ENCODE measurements at regions not wholly inside any gene's neighbourhood (a gene's known extent, or its start where the extent isn't known, plus 50 kb on each side); places are given as distances from the start of the nearest gene placed in this dataset.

GRCh38 chr5:168184103-168184502, 107.3 kb upstream of the WWC1 start:
- no peak for DNase-seq (ENCODE audit: low read depth in 3 of 3)

DNA sequence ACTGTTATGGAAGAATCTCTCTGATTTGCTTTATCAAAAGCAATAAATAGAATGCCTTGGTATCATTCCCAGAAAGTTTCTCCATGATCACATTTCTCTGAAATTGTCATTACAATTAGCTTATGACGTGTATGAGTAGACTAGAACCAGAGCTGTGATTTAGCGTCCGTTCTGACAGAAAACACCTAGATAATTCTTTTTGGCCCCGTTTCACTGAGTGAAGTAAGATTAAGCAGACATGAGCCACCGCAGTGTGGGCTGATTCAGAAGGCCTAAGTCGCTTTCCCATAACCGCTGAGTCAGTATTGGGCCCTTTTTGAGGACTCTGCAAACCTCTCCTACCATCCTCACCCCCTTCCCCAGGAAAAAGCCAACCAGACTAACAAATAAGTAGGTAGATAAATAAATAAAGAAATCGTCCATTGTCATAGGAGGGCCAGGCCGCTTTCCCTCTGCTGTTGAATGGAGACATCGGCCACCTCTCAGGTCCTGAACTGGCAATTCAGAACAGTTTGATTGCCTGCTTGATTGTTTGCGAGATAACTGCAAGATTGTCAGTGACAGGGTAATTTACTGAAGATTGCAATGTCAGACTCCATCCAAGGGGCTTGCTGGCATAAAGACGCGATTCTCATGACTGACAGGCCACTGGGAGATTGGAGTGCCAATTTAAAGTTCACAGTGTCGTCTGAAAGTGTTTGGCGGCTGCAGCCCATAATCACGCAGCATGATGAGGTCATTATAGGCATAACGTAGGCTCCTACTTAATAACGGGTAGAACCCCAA, 105.0 kb upstream of the WWC1 start:
- no peak for DNase-seq (ENCODE audit: low read depth in 3 of 3)

GRCh38 chr5:168187614-168188013, 103.8 kb upstream of the WWC1 start:
- DNase-seq (ENCODE audit: low read depth in 3 of 3) = no peak

DNA sequence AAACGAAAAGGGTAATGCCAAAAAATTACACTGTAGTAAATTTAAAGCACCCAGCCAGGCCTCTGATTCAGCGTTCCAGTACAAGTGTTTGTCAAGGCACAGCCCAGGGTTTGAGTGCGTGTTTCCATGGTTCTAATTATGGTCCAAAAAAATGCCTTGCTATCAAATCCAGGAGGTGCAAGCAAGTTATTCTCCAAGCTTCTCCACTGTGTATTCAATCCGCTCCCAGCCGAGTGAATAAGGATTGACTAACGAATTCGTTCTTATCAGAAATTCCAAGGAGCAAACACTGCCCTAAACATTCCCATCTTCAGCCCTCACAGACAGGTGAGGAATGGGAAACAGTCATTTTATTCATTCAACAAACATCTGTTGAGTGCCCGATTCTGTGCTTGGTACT, 103.3 kb upstream of the WWC1 start:
- DNase-seq (ENCODE audit: low read depth in 3 of 3) = no peak

- DNase-seq (ENCODE audit: low read depth in 3 of 3) = no peak
Observed at GRCh38 chr5:168192120-168192519, 99.3 kb upstream of the WWC1 start.

GRCh38 chr5:168193493-168194250, 97.8 kb upstream of the WWC1 start:
- no peak for DNase-seq (ENCODE audit: low read depth in 3 of 3)

DNA sequence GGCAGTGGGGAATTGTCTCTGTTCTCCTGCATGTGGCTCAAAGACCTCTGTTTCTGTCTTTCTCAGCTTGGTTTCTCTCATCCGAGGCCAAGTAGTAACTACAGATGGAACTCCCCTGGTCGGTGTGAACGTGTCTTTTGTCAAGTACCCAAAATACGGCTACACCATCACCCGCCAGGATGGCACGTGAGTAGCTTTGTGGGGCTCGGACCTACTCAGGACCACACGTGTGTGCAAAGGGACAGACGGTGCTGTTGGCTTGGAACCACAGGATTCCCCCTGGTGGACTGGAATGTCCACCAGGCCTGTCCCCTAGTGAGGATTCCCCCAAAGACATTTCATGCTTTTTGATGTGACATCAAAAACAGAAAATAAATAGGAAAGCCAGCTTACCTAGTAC, 96.3 kb upstream of the WWC1 start:
- no peak for DNase-seq (ENCODE audit: low read depth in 3 of 3)

GRCh38 chr5:168198359-168198758, 93.1 kb upstream of the WWC1 start:
- DNase-seq (ENCODE audit: low read depth in 3 of 3) = no peak

DNA sequence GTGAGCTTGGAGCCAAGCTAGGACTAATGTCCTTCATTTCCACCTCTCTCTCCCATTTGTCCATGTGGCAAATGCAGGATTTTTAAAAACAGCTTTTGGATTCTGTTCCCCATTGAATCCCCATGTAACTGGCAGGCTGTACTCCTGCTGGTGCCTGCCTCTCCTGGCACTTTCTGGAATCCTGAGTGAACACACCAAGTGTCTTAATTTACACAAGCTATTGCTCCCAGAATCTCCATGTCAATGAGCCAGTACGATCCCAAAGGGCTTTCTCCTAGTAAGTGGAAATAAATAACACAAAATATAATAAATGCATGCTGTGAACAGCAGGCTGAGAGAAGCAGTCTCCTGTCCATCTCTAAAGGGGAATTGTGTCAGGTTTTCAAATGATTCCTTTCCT, 88.4 kb upstream of the WWC1 start:
- no peak for DNase-seq (ENCODE audit: low read depth in 3 of 3)

DNA sequence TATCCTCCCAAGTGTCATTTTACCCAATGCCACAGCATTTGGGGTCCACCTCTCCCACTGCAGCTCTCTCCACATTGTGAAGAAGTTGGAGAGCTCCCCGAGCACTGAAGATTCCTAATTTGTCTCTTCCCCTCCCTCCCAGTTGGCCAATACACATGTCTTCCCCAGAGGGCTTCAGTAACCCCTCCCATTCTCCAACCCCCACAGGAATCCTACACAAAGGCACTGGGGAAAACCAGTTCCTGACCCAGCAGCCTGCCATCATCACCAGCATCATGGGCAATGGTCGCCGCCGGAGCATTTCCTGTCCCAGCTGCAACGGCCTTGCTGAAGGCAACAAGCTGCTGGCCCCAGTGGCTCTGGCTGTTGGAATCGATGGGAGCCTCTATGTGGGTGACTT, 87.3 kb upstream of the WWC1 start:
- DNase-seq (ENCODE audit: low read depth in 3 of 3) = no peak

DNA sequence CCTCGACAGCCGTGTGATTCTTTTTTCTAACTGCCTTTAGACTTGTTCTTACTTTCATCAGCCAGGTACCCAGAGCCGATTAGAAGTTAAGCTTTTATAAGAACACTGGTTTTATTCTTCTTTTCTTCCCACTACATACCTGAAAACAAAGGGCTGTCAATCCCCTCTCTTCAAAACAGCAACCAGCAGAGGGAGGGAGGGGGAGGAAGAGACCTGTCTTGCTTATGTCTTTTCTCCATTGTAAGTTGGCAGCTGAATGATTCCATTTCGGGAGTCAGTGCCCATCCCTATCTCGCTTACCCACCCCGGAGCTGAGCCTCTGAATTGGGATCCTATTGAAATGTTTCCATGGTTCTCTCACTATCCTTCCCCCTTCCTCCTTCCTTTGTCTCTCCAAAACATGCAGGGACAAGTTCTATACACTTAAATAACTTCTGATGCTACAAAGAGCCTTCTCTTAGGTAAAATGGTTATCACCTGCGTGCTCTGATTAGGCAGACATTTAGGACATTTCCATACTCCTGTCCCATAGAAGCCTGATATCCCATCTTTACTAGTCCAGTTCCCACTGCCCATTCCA, 83.9 kb upstream of the WWC1 start:
- DNase-seq (ENCODE audit: low read depth in 3 of 3) = no peak

DNA sequence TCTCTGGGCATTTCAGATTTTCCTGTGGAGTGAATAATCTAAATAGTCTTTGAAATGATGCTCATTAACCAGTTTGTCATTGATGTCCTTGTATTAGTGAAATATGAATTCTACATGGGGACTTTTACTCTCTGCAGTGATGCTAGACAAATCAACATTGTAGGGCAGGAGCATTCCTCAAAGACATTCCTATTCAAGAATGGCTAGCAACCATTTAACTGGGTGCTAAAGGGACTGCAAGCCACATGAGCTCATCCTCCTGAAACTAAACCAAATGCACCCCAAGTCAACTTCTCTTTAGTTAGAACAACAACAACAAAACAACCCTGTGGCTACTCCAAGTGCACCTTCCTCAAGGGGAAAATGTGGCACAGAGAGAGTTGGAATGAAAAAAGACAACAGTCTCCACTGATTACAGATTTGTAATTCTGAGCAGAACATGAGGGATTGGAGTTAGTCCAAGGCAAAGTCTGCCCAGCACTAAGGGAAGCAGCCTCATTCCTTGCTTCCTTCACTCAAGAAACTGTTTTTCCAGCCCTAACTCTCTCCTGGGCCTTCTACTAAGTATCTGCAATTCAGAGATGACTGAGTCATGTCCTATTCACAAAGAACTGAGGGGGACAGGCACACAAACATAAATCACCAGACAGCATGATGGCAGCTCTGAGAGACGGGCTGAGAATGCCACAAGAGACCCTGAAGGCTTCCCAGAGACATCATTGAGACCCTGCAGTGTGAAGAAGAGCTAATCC, 82.0 kb upstream of the WWC1 start:
- no peak for DNase-seq (ENCODE audit: low read depth in 3 of 3)

- DNase-seq (ENCODE audit: low read depth in 3 of 3) = no peak
Observed at GRCh38 chr5:168209997-168210396, 81.4 kb upstream of the WWC1 start.

GRCh38 chr5:168211245-168211644, 80.2 kb upstream of the WWC1 start:
- no peak for DNase-seq (ENCODE audit: low read depth in 3 of 3)

- DNase-seq (ENCODE audit: low read depth in 3 of 3) = no peak
Observed at GRCh38 chr5:168211936-168212335, 79.5 kb upstream of the WWC1 start.

DNA sequence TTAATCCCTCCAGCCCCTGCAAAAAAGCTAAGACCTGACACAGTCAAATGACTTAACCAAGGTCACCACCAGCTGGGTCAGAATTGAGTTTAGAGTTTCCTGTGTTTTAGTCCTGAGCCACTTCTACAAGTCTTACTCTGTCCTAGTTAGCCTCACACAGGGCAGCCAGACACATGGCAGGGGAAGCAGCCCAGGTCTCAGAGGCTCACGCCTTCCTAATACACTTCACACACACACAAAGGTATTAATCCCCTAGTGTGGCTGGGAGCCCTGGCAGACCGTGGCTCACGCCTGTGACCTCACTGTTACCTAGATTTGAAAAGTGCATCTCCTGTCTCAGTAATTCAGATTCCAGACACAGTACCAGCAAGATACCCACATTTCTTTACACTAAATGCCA, 77.4 kb upstream of the WWC1 start:
- no peak for DNase-seq (ENCODE audit: low read depth in 3 of 3)

- DNase-seq (ENCODE audit: low read depth in 3 of 3) = no peak
Observed at GRCh38 chr5:168214886-168215285, 76.6 kb upstream of the WWC1 start.

- no peak for DNase-seq (ENCODE audit: low read depth in 3 of 3)
Observed at GRCh38 chr5:168215646-168216045, 75.8 kb upstream of the WWC1 start.

GRCh38 chr5:168216989-168217388, 74.5 kb upstream of the WWC1 start:
- no peak for DNase-seq (ENCODE audit: low read depth in 3 of 3)

DNA sequence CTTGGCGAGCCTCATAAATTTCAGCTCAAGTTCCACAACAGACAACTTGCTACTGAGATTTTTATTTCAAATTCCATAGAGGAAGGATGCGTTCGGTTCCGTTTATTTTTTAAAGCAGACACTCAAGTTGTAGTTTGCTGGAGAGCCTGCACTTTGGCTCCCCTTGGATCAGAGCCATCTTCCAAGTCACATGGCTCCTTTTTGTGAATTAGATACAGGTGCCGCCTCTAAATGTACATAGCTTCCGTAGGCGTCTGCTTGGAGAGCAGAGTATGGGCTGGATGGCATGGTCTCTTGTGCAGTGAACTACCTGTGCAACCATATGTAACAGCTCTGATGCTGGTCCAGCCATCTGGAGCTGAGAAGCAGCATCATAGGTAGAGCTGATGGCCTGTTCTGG, 73.9 kb upstream of the WWC1 start:
- no peak for DNase-seq (ENCODE audit: low read depth in 3 of 3)

DNA sequence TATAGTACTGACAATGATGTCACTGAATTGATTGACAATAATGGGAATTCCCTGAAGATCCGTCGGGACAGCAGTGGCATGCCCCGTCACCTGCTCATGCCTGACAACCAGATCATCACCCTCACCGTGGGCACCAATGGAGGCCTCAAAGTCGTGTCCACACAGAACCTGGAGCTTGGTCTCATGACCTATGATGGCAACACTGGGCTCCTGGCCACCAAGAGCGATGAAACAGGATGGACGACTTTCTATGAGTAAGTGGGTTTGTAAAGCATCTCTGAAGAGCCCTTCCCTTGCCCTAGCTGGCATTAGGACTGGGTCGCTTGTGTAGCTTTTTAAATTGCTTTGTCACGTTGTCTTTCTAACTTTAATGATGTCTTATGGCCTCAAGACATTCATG, 72.7 kb upstream of the WWC1 start:
- no peak for DNase-seq (ENCODE audit: low read depth in 3 of 3)
